Upper lobe of left lung (tissue), 4 donors: ENCODE measurements at regions not wholly inside any gene's neighbourhood (a gene's known extent, or its start where the extent isn't known, plus 50 kb on each side); places are given as distances from the start of the nearest gene placed in this dataset.

Experiments
- CTCF ChIP-seq, 6 experiments: fragments of 450-650 bp in 4 of 6; fragments of 200-600 bp in 2 of 6; sonication (generic) in 2 of 6; IDR thresholded peaks; one replicate each; pipeline ENCODE4 v1.5.1; 2016 to 2019; ENCODE audit warnings: antibody characterized with exemption in 6 of 6
- EP300 ChIP-seq, 4 donors: sonication (generic); formaldehyde crosslinking; IDR thresholded peaks; one replicate each; pipeline ENCODE4 v1.5.1; 2017; ENCODE audit warnings: antibody characterized with exemption in 4 of 4, control low read depth in 2 of 4
- POLR2A ChIP-seq, 4 donors: fragments of 450-650 bp; IDR thresholded peaks; one replicate each; pipeline ENCODE4 v1.5.1; 2016 to 2017; ENCODE audit warnings: antibody characterized with exemption in 4 of 4, mild to moderate bottlenecking in 2 of 4
- POLR2AphosphoS5 ChIP-seq, 2 donors: sonication (generic); formaldehyde crosslinking; IDR thresholded peaks; one replicate each; pipeline ENCODE4 v1.5.1; 2017; ENCODE audit warnings: antibody characterized with exemption in 2 of 2

- TF ChIP-seq CTCF (IDR thresholded peaks at IDR 0.05) (no peak), POLR2AphosphoS5 (IDR thresholded peaks at IDR 0.05) (no peak), EP300 (IDR thresholded peaks at IDR 0.05) (peak in 1 of 4 donors; percentile 32), POLR2A (IDR thresholded peaks at IDR 0.05) (no peak)
Observed at GRCh38 chr5:143601917-143602333, 198.4 kb upstream of the NR3C1 start.
